Endothelial cell (in vitro differentiated cells): ENCODE measurements at regions not wholly inside any gene's neighbourhood (a gene's known extent, or its start where the extent isn't known, plus 50 kb on each side); places are given as distances from the start of the nearest gene placed in this dataset.
A peak's percentile ranks its signal among the peaks of the same experiment; 100 is the strongest.

ENCODE experiments used
- DNase-seq: peaks from one replicate; pipeline ENCODE4 v3.0.0; 2021; ENCODE audit warnings: low spot score
- H3K27ac Mint-ChIP-seq: one replicate; pipeline ENCODE4 v1.8.0; 2021; ENCODE audit warnings: mixed read lengths, inconsistent platforms; ENCODE audit not compliant: unreplicated experiment
- H3K27me3 Mint-ChIP-seq: one replicate; pipeline ENCODE4 v1.8.0; 2021; ENCODE audit warnings: mild to moderate bottlenecking, moderate library complexity, mixed read lengths, inconsistent platforms; ENCODE audit not compliant: unreplicated experiment
- H3K36me3 Mint-ChIP-seq: one replicate; pipeline ENCODE4 v1.8.0; 2021; ENCODE audit warnings: mild to moderate bottlenecking, low read depth, mixed read lengths, inconsistent platforms; ENCODE audit not compliant: unreplicated experiment
- H3K4me1 Mint-ChIP-seq: one replicate; pipeline ENCODE4 v1.8.0; 2021; ENCODE audit warnings: mild to moderate bottlenecking, mixed read lengths, inconsistent platforms; ENCODE audit not compliant: unreplicated experiment
- H3K4me3 Mint-ChIP-seq: one replicate; pipeline ENCODE4 v1.8.0; 2021; ENCODE audit warnings: mild to moderate bottlenecking, mixed read lengths, inconsistent platforms; ENCODE audit not compliant: unreplicated experiment
- H3K9me3 Mint-ChIP-seq: one replicate; pipeline ENCODE4 v1.8.0; 2021; ENCODE audit warnings: mixed read lengths, inconsistent platforms; ENCODE audit not compliant: unreplicated experiment
- CTCF ChIP-seq: fragments of 200-600 bp; sonication (generic); IDR thresholded peaks from one replicate; pipeline ENCODE4 v1.5.0; 2021; ENCODE audit warnings: antibody characterized with exemption; ENCODE audit not compliant: unreplicated experiment

GRCh38 chr3:24594161-24594560 lies 99.5 kb upstream of the THRB start:
- no peak for DNase-seq

GRCh38 chr3:24595796-24596195 lies 101.1 kb upstream of the THRB start:
- no peak overlapping the region for H3K4me3 Mint-ChIP-seq
- no peaks in the 10 kb centered on the region for H3K36me3 Mint-ChIP-seq
- no peak for DNase-seq
- TF ChIP-seq CTCF, result no peak
- H3K4me1 Mint-ChIP-seq, result peaks cover 14% of the 10 kb centered on the region
- H3K9me3 Mint-ChIP-seq, result no peaks in the 10 kb centered on the region
- no peak overlapping the region for H3K27ac Mint-ChIP-seq
- H3K27me3 Mint-ChIP-seq, result peaks cover 3% of the 10 kb centered on the region

More at GRCh38 chr3:24594161-24594560, 99.5 kb upstream of the THRB start:
- Mint-ChIP-seq H3K36me3 (no peaks in the 10 kb centered on the region), H3K4me1 (peaks cover 26% of the 10 kb centered on the region), H3K27me3 (peaks cover 3% of the 10 kb centered on the region), H3K27ac (no peak overlapping the region), H3K9me3 (no peaks in the 10 kb centered on the region), H3K4me3 (no peak overlapping the region)
- no peak for TF ChIP-seq CTCF

- Mint-ChIP-seq H3K9me3 (no peaks in the 10 kb centered on the region), H3K36me3 (no peaks in the 10 kb centered on the region), H3K27ac (no peak overlapping the region), H3K4me1 (peaks cover 12% of the 10 kb centered on the region), H3K4me3 (no peak overlapping the region), H3K27me3 (peaks cover 2% of the 10 kb centered on the region)
- TF ChIP-seq CTCF, result no peak
- DNase-seq, result no peak
Observed at GRCh38 chr3:24596626-24597025, 102.0 kb upstream of the THRB start.

- Mint-ChIP-seq H3K9me3 (no peaks in the 10 kb centered on the region), H3K36me3 (no peaks in the 10 kb centered on the region), H3K27ac (peak overlapping the region; percentile 33), H3K27me3 (peaks cover 2% of the 10 kb centered on the region), H3K4me3 (no peak overlapping the region), H3K4me1 (peaks cover 8% of the 10 kb centered on the region)
- TF ChIP-seq CTCF, result no peak
- DNase-seq, result no peak
Observed at GRCh38 chr3:24598695-24599470, 104.2 kb upstream of the THRB start.
